ENCODE measurements at regions not wholly inside any gene's neighbourhood (a gene's known extent, or its start where the extent isn't known, plus 50 kb on each side); places are given as distances from the start of the nearest gene placed in this dataset.

- TF ChIP-seq POLR2AphosphoS5 (IDR thresholded peaks at IDR 0.05; ENCODE audit: low read depth, low read length) (no peak), FOXP2 (optimal IDR thresholded peaks at IDR 0.05; ENCODE audit: borderline replicate concordance, extremely low read depth, extremely low read length, insufficient read depth) (no peak), SIN3A (IDR thresholded peaks at IDR 0.05; ENCODE audit: borderline replicate concordance, insufficient read depth, low read length) (no peak), TAF1 (IDR thresholded peaks at IDR 0.05; ENCODE audit: borderline replicate concordance, insufficient read depth, low read length) (no peak)
- TF ChIP-seq, protein P1, sequence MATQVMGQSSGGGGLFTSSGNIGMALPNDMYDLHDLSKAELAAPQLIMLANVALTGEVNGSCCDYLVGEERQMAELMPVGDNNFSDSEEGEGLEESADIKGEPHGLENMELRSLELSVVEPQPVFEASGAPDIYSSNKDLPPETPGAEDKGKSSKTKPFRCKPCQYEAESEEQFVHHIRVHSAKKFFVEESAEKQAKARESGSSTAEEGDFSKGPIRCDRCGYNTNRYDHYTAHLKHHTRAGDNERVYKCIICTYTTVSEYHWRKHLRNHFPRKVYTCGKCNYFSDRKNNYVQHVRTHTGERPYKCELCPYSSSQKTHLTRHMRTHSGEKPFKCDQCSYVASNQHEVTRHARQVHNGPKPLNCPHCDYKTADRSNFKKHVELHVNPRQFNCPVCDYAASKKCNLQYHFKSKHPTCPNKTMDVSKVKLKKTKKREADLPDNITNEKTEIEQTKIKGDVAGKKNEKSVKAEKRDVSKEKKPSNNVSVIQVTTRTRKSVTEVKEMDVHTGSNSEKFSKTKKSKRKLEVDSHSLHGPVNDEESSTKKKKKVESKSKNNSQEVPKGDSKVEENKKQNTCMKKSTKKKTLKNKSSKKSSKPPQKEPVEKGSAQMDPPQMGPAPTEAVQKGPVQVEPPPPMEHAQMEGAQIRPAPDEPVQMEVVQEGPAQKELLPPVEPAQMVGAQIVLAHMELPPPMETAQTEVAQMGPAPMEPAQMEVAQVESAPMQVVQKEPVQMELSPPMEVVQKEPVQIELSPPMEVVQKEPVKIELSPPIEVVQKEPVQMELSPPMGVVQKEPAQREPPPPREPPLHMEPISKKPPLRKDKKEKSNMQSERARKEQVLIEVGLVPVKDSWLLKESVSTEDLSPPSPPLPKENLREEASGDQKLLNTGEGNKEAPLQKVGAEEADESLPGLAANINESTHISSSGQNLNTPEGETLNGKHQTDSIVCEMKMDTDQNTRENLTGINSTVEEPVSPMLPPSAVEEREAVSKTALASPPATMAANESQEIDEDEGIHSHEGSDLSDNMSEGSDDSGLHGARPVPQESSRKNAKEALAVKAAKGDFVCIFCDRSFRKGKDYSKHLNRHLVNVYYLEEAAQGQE (IDR thresholded peaks at IDR 0.05; ENCODE audit: insufficient read depth in 1 of 2, low read depth in 2 of 2, low read length in 2 of 2): no peak
Measured at GRCh38 chr9:135330307-135330631, 149.3 kb upstream of the PPP1R26 start.

DNA sequence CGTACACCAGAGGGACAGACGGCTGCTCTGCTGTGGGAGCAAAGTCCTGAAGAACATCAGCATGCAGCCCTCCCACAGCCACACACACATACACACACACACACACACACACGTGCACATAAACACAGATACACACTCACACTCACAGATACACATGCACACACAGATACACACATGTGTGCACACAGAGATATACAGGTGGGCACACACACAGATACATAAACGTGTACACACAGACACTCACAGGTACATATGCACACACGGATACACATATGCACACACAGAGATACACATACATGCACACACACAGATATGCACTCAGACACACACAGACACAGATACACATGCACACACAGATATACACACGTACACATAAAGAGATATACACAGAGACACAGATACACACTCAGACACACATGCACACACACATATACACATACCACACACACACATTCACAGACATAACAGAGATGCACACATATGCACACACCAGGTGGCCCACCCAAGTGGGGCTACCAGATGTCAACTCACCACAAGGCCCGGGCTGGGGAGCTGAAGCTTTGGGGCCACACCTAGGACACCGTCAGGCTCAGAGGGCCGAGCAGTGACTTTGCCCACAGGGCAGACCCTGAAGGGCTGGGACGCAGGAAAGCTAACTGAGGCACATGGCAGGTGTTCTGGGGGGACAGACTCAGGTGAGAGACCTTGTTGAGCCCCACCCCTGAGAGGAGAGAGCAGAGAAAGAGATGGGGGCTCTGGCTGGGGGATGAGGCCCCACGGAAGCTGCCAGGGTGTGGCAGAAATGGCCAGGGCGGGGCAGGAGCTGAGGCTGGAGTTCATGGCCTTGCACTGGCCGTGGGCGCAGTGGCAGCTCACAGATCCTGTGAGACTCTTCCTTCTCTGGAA, 148.6 kb upstream of the PPP1R26 start:
- TF ChIP-seq SIN3A (IDR thresholded peaks at IDR 0.05; ENCODE audit: borderline replicate concordance, insufficient read depth, low read length): no peak
- no peak for TF ChIP-seq POLR2AphosphoS5 (IDR thresholded peaks at IDR 0.05; ENCODE audit: low read depth, low read length)
- no peak for TF ChIP-seq FOXP2 (optimal IDR thresholded peaks at IDR 0.05; ENCODE audit: borderline replicate concordance, extremely low read depth, extremely low read length, insufficient read depth)
- no peak for TF ChIP-seq TAF1 (IDR thresholded peaks at IDR 0.05; ENCODE audit: borderline replicate concordance, insufficient read depth, low read length)
- TF ChIP-seq, protein P1 (IDR thresholded peaks at IDR 0.05; ENCODE audit: insufficient read depth in 1 of 2, low read depth in 2 of 2, low read length in 2 of 2): no peak

- no peak for TF ChIP-seq FOXP2 (optimal IDR thresholded peaks at IDR 0.05; ENCODE audit: borderline replicate concordance, extremely low read depth, extremely low read length, insufficient read depth)
- TF ChIP-seq, protein P1 (IDR thresholded peaks at IDR 0.05; ENCODE audit: insufficient read depth in 1 of 2, low read depth in 2 of 2, low read length in 2 of 2): no peak
- no peak for TF ChIP-seq TAF1 (IDR thresholded peaks at IDR 0.05; ENCODE audit: borderline replicate concordance, insufficient read depth, low read length)
- TF ChIP-seq SIN3A (IDR thresholded peaks at IDR 0.05; ENCODE audit: borderline replicate concordance, insufficient read depth, low read length): no peak
- no peak for TF ChIP-seq POLR2AphosphoS5 (IDR thresholded peaks at IDR 0.05; ENCODE audit: low read depth, low read length)
Measured at GRCh38 chr9:135332516-135332915, 147.1 kb upstream of the PPP1R26 start.

DNA sequence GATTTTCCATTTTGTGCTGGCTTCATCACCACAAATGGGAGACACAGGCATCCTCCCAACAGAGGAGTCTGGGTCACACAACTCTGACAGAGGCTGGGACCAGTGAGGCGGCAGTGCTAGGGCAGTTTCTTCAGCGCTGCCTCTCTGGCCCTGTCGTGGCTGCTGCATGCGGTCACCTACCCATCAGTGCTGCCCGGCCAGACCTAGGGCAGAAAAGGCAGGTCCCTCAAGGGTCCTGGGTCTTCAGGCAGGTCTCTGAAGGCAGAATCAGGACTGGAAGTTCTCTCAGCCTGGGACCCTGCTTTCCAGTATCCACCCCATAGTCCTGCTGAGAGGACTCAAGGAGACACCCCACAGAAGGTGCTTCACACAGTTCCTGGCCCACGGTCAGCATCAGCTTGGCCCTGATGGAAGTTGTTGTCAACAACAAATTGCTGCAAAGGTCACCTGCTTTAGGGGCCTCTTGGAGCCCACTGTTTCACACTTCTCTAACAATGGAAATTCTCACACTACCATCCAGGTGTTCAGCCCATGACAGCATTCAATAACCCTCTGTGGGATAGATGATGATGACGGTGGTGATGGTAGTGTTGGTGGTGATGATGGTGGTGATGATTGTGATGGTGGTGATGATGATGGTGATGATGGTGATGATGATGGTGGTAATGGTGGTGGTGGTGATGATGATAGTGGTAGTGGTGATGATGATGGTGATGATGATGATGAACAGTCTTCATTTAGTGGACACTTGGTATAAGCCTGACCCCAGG, 146.4 kb upstream of the PPP1R26 start:
- no peak for TF ChIP-seq POLR2AphosphoS5 (IDR thresholded peaks at IDR 0.05; ENCODE audit: low read depth, low read length)
- TF ChIP-seq, protein P1 (IDR thresholded peaks at IDR 0.05; ENCODE audit: insufficient read depth in 1 of 2, low read depth in 2 of 2, low read length in 2 of 2): no peak
- TF ChIP-seq FOXP2 (optimal IDR thresholded peaks at IDR 0.05; ENCODE audit: borderline replicate concordance, extremely low read depth, extremely low read length, insufficient read depth): no peak
- no peak for TF ChIP-seq TAF1 (IDR thresholded peaks at IDR 0.05; ENCODE audit: borderline replicate concordance, insufficient read depth, low read length)
- TF ChIP-seq SIN3A (IDR thresholded peaks at IDR 0.05; ENCODE audit: borderline replicate concordance, insufficient read depth, low read length): no peak
